Activated T-cell treated with anti-CD3 and anti-CD28 coated beads for 48 hours (primary cell): ENCODE measurements at regions not wholly inside any gene's neighbourhood (a gene's known extent, or its start where the extent isn't known, plus 50 kb on each side); places are given as distances from the start of the nearest gene placed in this dataset.

Experiments used
- DNase-seq: peaks from one replicate; pipeline ENCODE4 v3.0.0-alpha.2; 2020; ENCODE audit warnings: low read depth

- peak; percentile 7 for DNase-seq
These were observed 482.9 kb downstream of the AGTPBP1 start for GRCh38 chr9:85258823-85259370.

GRCh38 chr9:85258236-85258635 lies 483.5 kb downstream of the AGTPBP1 start:
- no peak for DNase-seq

GRCh38 chr9:85249313-85249621 lies 492.5 kb downstream of the AGTPBP1 start:
- no peak for DNase-seq

DNA sequence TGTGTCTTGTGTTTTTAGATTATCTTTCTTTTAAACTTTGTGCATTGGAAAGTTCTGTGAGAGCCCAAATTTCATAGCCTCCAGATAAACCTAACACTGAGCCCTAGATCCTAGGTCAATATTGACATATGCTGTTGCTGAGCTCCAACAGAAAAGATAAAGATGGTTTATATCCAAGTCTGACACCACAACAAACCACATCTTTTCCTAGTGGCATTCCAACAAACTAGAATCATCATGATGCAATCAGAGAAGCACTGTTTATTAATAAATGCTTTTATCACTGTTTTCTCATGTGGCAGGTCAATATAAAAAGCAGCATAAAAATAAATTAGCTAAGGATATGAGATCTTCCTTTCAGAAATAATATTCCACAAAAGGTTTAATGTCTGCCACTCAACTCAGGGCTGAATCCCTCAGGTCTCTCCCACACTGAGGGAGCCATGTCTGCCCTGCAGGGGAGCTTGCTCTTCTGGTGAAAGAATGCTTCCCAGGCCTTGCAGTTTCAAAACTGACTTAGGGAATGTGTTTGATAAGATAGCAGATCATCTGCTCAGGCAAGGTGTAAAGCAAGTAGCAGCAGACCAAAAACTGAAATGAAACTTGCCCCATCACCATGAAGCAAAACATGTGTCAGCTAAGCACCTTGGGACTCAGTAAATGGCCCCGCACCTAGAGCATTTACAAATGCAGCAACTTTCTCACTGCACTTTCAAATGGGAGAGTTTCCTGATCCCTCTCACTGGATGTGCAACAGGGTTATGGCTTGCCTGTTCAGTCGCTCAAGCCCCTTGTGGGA lies 493.0 kb downstream of the AGTPBP1 start:
- DNase-seq: no peak

DNA sequence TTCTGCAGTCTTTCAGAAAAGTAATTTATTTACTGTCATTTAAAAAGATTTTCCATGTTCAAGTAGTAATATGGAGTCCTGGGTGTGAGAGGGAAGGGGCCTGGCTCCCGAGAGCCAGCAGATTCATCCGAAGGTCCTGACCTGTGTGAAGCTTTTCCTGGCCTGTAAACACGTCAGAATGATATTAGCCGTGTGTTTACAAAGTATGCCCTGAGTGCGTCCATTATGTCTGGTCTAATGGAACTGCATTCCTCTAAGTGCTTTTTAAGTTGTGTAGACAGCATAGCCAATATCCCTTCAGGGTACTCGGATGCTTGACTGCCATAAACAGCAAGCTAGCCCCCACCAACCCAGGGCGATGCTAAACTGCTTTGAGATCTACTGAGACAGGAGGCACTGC lies 495.2 kb downstream of the AGTPBP1 start:
- no peak for DNase-seq

GRCh38 chr9:85244856-85245255 lies 496.9 kb downstream of the AGTPBP1 start:
- DNase-seq: no peak

DNA sequence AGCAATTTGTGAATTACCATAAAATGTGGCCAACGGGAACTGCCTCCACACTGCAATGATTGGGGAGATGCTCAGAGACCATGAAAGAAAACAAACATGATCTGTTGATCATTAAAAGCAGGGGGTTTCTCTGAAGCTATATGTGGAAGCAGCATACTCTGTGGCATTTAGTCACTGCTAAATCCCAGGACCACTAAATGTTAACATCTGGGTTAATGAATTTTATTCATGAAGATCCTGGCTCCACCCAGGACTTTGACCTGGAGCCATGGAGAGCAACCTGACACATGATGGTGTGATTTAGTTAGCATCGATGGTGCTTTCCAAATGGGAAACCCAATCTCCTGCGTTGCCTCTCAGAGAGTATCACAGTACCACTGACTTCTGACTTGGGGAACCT lies 497.8 kb downstream of the AGTPBP1 start:
- no peak for DNase-seq

GRCh38 chr9:85237478-85237877 lies 504.3 kb downstream of the AGTPBP1 start:
- DNase-seq: no peak

GRCh38 chr9:85230081-85230480 lies 511.7 kb downstream of the AGTPBP1 start:
- DNase-seq: no peak

DNA sequence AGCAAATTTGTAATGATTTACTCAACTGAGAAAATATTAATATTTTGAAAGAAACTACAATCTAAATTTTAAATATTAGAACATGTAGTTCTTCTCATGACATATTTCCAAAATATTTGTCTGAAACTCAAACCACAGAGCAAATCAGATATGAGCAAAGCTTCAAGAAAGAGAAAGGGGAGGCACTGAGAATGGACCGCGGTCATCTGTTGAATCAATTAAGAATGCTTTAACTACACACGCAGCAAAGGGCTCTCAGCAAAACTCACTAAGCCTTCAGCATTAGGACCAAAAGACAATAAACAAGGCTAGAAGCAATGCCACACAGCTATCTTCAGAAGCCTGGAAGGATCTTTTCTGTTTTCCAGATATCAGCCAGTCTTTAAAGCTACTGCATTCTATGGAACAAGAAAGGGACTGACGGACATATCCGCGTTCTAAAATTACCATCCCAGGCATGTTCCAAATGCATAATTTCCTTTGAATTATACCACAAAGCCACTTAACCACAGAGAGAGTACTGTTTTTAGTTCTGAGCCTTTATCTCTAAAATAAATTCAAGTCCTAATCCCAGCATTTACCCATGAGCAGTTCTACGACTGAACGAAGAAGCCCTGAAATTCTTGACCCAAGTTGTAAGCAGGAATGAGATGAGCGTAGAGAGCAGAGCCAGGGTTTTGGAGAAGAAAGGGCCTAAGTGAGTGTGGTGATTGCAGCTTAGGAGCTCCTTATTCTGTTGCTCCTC lies 513.5 kb downstream of the AGTPBP1 start:
- no peak for DNase-seq

DNA sequence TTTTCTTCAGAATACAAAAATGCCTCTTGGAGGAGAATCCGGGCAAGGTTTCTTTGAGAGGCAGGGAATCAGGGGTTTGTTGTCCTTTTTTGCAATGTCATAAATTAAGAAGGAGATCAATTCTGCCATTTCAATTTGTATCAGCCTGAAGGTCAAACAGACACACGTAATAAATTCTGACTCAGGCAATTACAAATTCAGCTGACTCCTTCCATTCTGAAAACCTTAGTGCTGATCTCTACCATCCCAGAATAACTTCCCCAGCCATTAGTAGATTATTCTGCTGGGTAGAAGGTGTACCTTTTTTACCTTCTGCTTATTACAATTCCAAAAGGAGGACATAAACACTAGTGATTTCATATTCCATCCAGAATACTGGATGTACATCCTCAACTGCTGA lies 516.6 kb downstream of the AGTPBP1 start:
- DNase-seq: no peak

DNA sequence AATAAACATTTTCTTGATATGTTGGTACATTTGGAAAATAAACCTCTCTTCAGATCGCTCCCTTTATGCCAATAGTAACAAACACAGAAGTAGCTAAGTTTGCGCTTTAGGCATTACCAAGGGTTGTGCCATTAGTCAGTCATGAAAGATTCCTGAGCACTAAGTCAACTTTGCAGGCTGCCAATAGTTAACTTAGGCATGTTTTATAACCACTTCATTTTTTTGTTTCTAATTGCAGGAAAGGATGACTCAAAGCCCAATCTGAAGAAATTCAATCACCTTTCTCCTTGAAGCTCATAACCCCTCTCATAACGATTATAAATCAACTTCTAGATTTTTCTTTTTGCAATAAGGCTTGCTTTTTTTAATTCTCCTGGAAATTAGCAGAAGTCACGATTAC lies 517.0 kb downstream of the AGTPBP1 start:
- no peak for DNase-seq

DNA sequence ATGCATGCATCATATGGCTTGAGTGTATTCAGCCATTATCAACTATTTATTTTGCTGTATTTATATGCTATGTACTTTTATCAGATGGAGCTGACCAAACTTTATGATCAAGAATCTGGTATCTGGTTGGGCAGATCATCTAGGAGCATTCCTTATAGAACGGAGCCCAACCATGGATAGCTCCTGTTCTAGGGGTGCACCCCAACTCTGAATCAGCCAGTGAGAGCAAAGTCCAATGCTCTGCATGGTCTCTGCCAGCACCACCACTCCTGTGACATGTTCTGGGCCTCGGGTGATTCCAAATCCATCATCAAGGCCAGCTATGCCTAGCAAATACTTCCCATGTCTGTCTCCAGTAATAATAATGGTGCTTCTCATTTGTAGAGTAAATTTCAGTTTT lies 517.5 kb downstream of the AGTPBP1 start:
- no peak for DNase-seq

- DNase-seq: no peak
These were observed 518.1 kb downstream of the AGTPBP1 start for GRCh38 chr9:85223506-85224125.

DNA sequence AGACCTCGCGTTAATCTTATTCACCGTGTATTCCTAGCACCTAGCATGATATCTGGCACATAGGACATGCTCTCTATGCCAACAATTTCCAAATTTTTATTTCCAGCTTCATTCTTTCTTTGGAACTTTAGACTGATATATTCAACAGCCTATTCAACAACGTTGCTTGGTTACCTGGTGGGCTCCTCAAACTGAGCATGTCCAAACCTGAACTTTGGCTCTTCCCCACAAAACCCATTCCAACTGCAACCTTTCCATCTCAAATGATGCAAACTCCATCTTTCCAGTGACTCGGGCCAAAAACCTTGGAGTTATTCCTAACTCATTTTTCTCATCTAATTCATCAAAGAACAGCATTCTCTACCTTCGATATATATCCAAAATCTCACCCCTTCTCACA lies 525.2 kb downstream of the AGTPBP1 start:
- no peak for DNase-seq

GRCh38 chr9:85215961-85216360 lies 525.8 kb downstream of the AGTPBP1 start:
- no peak for DNase-seq

DNA sequence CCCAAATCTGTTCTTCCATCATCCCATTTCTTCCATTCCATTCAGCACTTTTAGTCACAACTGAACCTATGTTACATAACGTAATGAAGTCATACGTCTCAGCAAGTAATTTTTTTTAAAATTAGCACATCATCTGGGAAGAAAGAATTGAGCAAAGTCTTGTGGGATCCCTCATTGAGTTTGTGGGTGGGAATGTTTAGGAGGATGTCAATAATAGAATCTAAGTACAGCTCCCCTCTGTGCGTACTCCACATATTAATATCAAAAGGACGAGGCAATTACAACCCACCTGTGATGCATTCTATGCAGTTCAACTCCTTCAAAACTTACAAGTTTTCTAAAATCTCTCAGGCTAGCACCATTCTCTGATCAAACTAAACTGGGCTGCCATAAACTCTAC lies 526.3 kb downstream of the AGTPBP1 start:
- no peak for DNase-seq

GRCh38 chr9:85213650-85214607 lies 527.8 kb downstream of the AGTPBP1 start:
- DNase-seq: no peak

GRCh38 chr9:85212887-85213286 lies 528.9 kb downstream of the AGTPBP1 start:
- DNase-seq: no peak

DNA sequence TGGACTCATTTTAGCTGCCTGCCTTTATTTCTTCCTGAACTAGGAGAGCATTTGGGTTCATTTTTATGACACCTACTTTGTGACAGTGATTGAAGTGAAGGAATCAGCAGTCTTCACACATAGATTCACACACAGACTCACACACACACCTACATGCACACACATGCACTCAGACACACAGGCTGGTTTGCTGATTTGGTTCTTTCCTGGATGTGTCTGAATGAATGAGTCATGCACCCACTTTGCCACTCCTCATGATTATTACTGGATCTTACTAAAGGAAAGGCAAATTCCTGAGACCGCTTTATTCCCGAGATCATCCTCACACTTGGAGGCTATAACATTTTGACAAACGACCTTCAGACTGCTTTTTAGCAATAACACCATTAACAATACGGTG lies 529.5 kb downstream of the AGTPBP1 start:
- DNase-seq: no peak

DNA sequence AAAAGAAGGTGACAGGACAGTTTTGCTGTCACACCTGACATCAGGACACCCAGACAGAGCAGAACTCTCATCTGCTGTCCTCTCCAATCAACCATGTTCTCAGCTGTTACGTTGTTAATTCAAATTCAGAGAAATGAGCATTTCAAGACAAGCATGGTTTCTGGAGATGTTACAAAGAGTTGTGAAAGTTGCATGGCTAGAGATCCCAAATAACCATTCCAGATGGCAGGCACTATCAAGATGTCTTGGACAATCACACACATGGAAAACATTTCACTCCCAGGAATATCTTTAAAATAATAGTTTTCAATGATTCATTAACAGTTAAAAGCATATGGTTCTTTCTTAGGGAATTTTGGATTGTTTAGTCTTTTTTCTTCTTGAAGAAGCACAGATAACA lies 533.1 kb downstream of the AGTPBP1 start:
- no peak for DNase-seq

DNA sequence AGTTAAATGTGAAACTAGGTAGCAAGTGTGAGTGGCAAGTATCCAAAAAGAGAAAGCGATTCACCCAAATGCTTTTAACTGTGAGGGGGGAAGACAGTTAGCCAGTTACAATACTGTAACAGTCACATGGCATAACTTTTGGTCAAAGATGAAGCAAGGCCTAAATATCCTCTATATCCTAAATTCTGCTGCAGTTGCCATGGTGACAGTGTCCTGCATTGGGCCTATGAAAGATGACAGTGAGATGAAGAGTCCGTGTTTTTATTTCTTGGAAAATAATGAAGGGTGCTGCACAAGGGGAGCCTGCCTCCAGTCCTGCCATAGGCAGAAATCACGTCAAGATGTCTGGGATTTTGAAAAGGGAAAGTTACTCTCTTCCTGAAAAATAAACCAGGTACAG lies 534.6 kb downstream of the NTRK2 start:
- DNase-seq: no peak
